Uterus (tissue), 2 donors: ENCODE measurements at regions not wholly inside any gene's neighbourhood (a gene's known extent, or its start where the extent isn't known, plus 50 kb on each side); places are given as distances from the start of the nearest gene placed in this dataset.

Source experiments
- POLR2A ChIP-seq, 2 donors: fragments of 450-650 bp; IDR thresholded peaks; one replicate each; pipeline ENCODE4 v1.6.1; 2016; ENCODE audit warnings: antibody characterized with exemption in 2 of 2, mild to moderate bottlenecking in 1 of 2, moderate library complexity in 1 of 2
- TF ChIP-seq, protein P1 (sequence below), 4 experiments: fragments of 200-600 bp in 2 of 4; fragments of 450-650 bp in 2 of 4; sonication (generic) in 2 of 4; IDR thresholded peaks; one replicate each; pipeline ENCODE4 v1.5.1; 2016 to 2019; ENCODE audit warnings: antibody characterized with exemption in 4 of 4, mild to moderate bottlenecking in 2 of 4, moderate library complexity in 1 of 4

DNA sequence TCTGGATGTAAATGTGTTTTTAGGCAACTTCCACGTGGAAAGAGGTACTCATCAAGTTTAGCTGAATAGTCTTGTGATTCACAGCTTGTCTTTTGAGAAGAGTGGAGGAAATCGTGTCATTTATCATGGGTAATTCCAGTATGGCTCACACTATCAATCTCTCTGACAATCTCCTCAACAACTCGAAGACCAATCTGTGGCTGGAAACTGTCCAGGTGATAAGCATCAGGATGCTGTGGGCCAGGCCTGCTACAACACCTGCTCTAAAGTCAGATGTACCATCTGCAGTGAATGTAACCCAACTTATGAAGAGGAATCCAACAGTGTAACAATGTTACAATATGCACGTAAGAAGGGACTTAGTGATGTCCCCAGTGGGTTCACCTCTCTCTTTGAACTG lies 132.1 kb upstream of the GK2 start:
- TF ChIP-seq, protein P1, sequence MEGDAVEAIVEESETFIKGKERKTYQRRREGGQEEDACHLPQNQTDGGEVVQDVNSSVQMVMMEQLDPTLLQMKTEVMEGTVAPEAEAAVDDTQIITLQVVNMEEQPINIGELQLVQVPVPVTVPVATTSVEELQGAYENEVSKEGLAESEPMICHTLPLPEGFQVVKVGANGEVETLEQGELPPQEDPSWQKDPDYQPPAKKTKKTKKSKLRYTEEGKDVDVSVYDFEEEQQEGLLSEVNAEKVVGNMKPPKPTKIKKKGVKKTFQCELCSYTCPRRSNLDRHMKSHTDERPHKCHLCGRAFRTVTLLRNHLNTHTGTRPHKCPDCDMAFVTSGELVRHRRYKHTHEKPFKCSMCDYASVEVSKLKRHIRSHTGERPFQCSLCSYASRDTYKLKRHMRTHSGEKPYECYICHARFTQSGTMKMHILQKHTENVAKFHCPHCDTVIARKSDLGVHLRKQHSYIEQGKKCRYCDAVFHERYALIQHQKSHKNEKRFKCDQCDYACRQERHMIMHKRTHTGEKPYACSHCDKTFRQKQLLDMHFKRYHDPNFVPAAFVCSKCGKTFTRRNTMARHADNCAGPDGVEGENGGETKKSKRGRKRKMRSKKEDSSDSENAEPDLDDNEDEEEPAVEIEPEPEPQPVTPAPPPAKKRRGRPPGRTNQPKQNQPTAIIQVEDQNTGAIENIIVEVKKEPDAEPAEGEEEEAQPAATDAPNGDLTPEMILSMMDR (IDR thresholded peaks at IDR 0.05) = no peak
- no peak for TF ChIP-seq POLR2A (IDR thresholded peaks at IDR 0.05)
